ENCODE measurements at regions not wholly inside any gene's neighbourhood (a gene's known extent, or its start where the extent isn't known, plus 50 kb on each side); places are given as distances from the start of the nearest gene placed in this dataset.

GRCh38 chr3:180408654-180409053, 193.3 kb upstream of the TTC14 start:
- no peak overlapping the region for H2AFZ ChIP-seq (ENCODE audit: low read depth, low read length)
- no peaks in the 10 kb centered on the region for H3K27me3 ChIP-seq (ENCODE audit: control insufficient read depth in 2 of 2, insufficient read depth in 2 of 2, low read length in 2 of 2)
- no peak overlapping the region for H3K4me2 ChIP-seq (ENCODE audit: insufficient read depth, low read length)
- no peak for FAIRE-seq
- TF ChIP-seq NBN (IDR thresholded peaks at IDR 0.05; ENCODE audit: low read depth): no peak
- TF ChIP-seq PML (IDR thresholded peaks at IDR 0.05; ENCODE audit: low read length): no peak
- no peak for TF ChIP-seq ZNF57 (CRISPR knock-in tag; IDR thresholded peaks at IDR 0.05)
- no peak for TF ChIP-seq ZNF507 (tag; conservative IDR thresholded peaks at IDR 0.05)
- TF ChIP-seq GTF3C2 (IDR thresholded peaks at IDR 0.05; ENCODE audit: borderline replicate concordance, extremely low read depth, insufficient read length): no peak
- TF ChIP-seq ZNF217 (CRISPR knock-in tag; IDR thresholded peaks at IDR 0.05): no peak
- TF ChIP-seq KDM1A (IDR thresholded peaks at IDR 0.05): no peak
- no peak for TF ChIP-seq TEAD1 (CRISPR knock-in tag; IDR thresholded peaks at IDR 0.05)
- TF ChIP-seq CBX2 (IDR thresholded peaks at IDR 0.05; ENCODE audit: insufficient read depth, low read length, poor library complexity, severe bottlenecking): no peak
- no peak for TF ChIP-seq HDAC1 (IDR thresholded peaks at IDR 0.05)
- TF ChIP-seq HDAC3 (IDR thresholded peaks at IDR 0.05; ENCODE audit: borderline replicate concordance, partially characterized antibody): no peak
- no peak for TF ChIP-seq MYNN (IDR thresholded peaks at IDR 0.05)
- no peak for TF ChIP-seq MYNN (CRISPR knock-in tag; IDR thresholded peaks at IDR 0.05)
- no peak for TF ChIP-seq ZNF695 (CRISPR knock-in tag; IDR thresholded peaks at IDR 0.05)
- no peak for TF ChIP-seq ZSCAN29 (IDR thresholded peaks at IDR 0.05)
- TF ChIP-seq SRSF3 (IDR thresholded peaks at IDR 0.05; ENCODE audit: insufficient read depth, low read length): no peak
- no peak for TF ChIP-seq RUNX1 (IDR thresholded peaks at IDR 0.05; ENCODE audit: low read depth)
- no peak overlapping the region for H3K27ac ChIP-seq (ENCODE audit: extremely low read depth, low read depth, low read length)
- H3K4me3 ChIP-seq: no peak overlapping the region
- no peaks in the 10 kb centered on the region for H4K20me1 ChIP-seq (replicated peaks; ENCODE audit: control insufficient read depth, insufficient read depth, low read length)
- no peaks in the 10 kb centered on the region for H3K9me1 ChIP-seq (ENCODE audit: control insufficient read depth, insufficient read depth, low read length)
- ChIA-PET CTCF (ENCODE audit: low intra/inter-chr PET ratio) (no interaction called here), POLR2A (no interaction called here)
- intact Hi-C loops (cut with micrococcal nuclease) (no loop called here), in situ Hi-C loops (cut with MboI) (no loop called here)
- ATAC-seq: no peak
- no peak overlapping the region for H3K9ac ChIP-seq (ENCODE audit: insufficient read depth in 1 of 2, low read depth in 2 of 2, low read length in 2 of 2)
- WGBS (ENCODE audit: insufficient coverage, low coverage, missing lambda C conversion rate): 0% methylated on average over 1 of the region's 1 CpG
- no peak for DNase-seq (ENCODE audit: extremely low read depth in 1 of 4, low spot score in 3 of 4)
- no TSS peak for BruUV-seq (replicated peaks)
- H3K9me3 ChIP-seq (replicated peaks; ENCODE audit: control insufficient read depth, insufficient read depth, low read depth, low read length): no peaks in the 10 kb centered on the region
- H3K79me2 ChIP-seq (ENCODE audit: control insufficient read depth, insufficient read depth, low read length): no peaks in the 10 kb centered on the region
- H3K4me1 ChIP-seq (replicated peaks in 1 of 2; ENCODE audit: control insufficient read depth in 2 of 2, insufficient read depth in 2 of 2, low read length in 2 of 2): no peaks in the 10 kb centered on the region
- H3K36me3 ChIP-seq (ENCODE audit: control insufficient read depth, insufficient read depth, low read length): no peaks in the 10 kb centered on the region
